Caki2 (cell line): ENCODE measurements at regions not wholly inside any gene's neighbourhood (a gene's known extent, or its start where the extent isn't known, plus 50 kb on each side); places are given as distances from the start of the nearest gene placed in this dataset.
"Not testable (repeated sequence)": the region's sequence is repeated elsewhere in the genome, so short reads cannot be mapped to it uniquely, and the experiment has no call there.

Experiments used
- DNase-seq: peaks from one replicate; pipeline ENCODE4 v3.0.0-alpha.2; 2015; ENCODE audit warnings: low read depth
- in situ Hi-C: cut with HindIII; loops from 2 replicates; pipeline ENCODE4 v1.10.0; 2016; ENCODE audit warnings: low sequenced_read_pairs, low pct_unique_long_range_greater_than_20kb, mixed read lengths

DNA sequence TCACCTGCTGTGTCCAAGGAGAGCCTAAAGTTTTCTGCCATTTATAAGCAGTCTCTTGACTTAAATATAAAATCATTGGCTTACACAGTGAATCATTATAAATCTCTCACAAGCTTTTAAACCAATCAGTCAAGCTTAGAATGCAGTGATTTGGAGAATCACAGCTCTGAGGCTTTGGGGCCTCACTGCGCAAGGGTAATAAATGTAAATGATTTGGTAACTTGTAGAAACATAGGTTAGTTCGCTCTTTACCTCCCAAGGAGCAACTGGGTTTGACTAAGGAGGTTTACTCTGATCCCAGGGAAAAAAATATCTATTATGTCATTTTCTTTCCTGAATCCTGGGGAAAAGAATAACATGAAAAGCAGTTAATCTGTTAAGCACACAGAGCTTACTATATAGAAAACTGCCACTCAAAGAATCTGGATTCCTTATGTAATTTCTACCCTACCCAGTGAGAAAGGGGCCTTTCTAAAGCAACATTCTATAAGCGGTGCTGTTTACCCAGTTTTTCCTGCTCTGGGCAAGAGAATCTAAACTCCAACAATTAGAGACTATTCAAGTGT, 128.2 kb downstream of the MZT1 start:
- DNase-seq, result no peak
- in situ Hi-C loops, result no loop called here

DNA sequence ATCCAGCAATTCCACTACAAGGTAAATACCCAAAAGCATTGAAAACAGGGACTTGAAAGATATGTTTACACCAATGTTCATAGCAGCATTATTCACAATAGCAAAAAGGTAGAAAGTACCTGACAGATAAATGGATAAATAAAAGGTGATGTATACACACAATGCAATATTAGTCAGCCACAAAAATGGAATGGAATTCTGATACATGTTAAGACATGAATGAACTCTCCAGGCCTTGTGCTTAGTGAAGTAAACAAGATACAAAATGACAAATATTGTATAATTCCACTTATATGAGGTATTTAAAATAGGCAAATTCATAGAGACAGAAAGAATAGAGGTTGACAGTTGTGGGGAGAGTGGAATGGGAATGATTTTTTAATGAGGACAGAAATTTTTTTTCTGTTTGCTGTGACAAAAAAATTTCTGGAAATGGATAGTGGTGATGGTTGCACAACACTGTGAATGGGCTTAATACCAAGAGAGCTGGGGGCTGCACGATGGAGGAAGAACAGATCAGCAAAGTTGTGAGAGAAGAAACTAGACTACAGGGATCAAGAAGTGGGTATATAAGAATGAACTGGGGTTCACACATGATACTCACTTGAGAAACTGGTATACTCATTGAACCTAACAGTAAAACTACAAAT, 137.2 kb downstream of the MZT1 start:
- in situ Hi-C loops, result no loop called here

DNA sequence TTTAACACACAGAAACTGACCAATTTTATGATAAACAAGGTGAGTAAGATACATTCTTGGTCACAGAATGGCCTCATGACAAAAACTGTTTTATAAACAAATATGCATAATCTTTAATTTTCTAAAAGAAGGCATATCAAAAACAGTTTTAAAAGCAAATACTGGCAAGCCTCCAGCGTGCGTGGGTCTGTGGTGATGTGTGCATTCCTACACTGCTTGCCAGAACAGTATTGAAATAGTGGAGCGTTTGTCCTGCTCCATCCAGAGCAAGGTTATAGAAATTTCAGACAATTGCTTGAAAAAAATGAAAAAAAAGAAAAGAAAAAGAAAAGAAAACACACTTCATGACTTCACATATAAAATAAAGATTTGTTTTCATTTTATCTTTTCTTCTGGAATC, 140.9 kb downstream of the MZT1 start:
- no peak for DNase-seq
- in situ Hi-C loops, result no loop called here

More for the DNA sequence above, 137.2 kb downstream of the MZT1 start:
- no peak for DNase-seq

DNA sequence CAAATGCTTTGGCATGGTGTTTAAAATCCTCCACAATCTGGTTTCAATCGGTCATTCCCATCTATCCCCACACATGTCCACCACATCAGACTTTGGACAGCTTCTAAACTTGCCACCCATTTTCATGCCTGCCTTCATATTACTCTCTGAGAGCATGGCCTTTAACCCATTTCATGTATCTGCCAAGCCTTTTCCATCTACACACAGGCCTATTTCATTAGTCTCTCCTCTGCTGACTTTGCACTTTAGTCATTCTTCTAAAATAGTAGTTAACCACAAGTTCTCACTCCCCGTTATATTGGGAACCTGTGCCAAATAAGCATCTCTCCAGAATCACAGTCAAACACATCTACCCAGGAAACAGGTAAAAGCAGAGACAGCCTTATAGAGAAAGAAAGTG, 142.2 kb downstream of the MZT1 start:
- DNase-seq, result no peak
- in situ Hi-C loops, result no loop called here

DNA sequence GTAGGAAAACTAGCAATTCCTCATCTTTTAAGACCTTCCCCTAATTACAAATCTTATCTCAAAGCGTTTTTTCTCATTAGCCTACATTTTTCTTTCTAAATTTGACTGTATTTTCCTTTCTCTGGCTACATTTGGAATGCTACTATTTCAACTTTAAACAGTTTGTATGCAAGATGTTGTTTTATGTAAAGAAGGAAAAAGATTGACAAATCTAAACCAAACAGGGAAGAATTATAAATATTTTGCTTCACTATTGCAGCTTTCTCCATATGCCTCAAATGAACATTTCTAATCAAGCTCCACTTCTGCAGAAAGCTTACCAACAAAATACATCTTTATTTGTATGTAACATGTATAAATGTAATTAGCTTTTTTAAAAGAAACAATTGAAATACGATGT, 156.2 kb downstream of the MZT1 start:
- DNase-seq, result no peak
- in situ Hi-C loops, result no loop called here

DNA sequence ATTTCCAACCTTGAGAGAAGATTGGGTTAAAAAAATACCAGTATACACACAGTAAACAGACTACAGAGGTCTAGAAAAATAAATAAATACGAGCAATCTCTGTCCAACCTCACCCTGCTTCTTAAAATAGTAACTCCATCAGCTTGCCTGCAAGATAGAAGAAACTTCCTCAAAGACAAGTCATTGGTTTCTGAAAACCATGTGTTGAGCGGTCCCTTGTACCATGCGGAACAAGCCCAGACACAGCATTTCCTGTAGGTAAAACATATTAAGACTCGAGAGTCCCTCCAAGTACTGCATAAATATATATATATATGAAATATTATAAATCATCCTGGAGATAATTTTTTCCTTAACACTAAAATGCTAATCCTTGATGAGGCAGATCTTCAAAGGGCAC, 157.4 kb downstream of the MZT1 start:
- DNase-seq, result no peak
- in situ Hi-C loops, result no loop called here

DNA sequence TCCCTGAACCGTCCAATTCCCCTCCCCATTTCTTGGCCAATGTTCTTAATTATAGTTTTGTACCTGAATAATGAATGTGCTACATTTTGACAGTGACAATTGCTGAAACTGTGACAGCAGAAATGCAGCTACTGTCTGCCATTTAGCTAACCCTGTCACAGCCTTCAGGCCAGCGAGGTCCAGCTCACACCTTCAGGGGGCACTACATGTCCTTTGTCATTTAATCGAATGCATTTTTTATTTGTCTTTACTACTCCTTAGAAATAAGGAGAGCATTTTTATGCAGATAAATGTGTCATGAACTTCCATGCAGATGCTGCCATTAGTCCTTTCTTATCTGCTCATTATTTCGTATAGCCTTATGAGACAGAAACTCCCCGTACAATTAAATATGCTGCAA, 159.9 kb downstream of the MZT1 start:
- in situ Hi-C loops, result no loop called here
- DNase-seq, result no peak

DNA sequence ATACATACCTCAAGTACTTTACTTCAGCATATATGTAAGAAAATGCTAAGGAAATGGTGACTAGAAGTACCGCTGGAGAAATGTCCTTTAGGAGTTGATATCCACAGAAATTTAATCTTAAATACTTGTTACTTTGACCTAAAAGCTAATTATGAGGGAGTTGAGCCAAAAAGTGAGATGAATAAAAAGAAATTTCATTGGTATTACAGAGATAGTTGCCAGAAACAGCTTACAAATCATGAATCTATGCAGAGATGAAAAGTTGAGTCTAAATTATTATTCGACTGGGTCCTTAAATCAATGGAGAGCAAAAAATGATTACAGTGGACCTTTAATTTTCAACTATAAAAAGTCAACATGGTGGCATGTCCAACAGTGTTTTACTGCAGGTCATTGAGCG, 160.9 kb downstream of the MZT1 start:
- in situ Hi-C loops, result no loop called here
- no peak for DNase-seq

DNA sequence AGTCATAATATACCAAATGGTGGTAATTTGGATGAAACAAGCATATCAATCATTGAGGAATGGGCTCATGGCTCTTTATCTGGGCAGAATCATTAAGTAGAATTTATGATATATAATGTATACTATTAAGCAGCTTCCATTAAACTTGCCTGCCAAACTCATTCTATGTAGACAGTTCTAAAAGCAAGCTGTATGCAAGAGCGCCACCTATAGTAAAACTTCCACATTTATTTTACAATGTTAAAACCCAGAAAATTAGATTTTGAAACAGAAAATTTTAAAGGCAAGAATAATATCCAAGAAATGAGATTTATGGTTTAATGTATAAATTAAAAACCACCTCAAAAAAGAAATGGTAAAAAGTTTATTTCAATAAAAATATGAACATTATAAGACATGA, 161.5 kb downstream of the MZT1 start:
- peak; percentile 3 for DNase-seq
- in situ Hi-C loops, result no loop called here

DNA sequence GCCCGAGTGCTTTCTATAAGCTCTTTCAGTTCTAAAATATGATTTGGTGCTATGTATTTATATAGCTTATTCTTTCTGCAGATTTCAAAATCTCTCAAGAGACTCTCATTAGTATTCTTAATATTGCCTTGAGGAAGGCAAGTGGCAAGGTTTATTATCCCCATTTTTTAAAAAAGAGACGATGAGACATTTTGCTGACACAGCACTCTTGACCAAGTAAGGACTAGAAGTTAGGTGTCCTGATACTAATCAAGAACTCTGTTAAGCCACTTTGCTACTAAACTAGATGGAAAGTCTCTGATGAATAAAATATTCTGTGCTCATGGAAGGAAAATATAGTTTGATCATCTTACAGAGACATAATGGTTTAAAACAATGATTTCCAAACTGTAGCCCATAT, 164.7 kb downstream of the MZT1 start:
- in situ Hi-C loops, result no loop called here

DNA sequence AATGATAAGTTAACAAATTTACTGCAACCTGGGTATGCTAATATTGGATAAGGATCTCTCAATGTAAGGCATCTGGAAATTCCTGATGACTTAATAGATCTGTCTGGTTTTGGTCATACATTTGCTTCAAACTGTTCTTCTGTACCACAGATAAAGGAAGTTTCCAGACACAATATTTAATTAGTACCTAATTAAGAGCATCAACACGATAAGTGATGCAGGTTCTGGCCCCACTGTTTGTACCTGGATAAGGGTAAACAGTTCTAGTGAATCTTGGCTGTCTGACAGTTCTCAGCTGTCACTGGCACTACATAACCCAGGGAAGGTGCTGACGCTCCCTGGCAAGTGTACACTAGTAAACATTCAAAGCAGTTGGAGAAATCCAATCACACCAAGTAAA, 165.6 kb downstream of the MZT1 start:
- DNase-seq, result no peak
- in situ Hi-C loops, result no loop called here

More for the DNA sequence above, 164.7 kb downstream of the MZT1 start:
- DNase-seq, result no peak

DNA sequence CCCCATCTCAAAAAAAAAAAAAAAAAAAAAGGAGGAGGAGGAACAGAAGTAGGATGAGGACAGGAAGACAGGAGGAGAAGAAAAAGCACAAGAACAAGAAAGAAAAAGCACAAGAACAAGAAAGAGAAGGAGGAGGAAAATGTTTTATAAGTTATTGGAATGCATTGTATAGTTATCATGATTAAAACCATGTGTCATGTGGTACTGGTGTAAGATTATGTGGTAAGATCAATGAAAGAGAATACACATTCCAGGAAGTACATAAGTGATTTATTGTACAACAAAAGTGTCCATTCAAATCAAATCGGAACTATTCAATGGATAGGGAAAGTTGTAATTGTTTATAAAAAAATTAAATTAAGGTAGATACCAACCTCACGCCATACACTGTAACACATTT, 167.7 kb downstream of the MZT1 start:
- in situ Hi-C loops, result no loop called here
- no peak for DNase-seq

DNA sequence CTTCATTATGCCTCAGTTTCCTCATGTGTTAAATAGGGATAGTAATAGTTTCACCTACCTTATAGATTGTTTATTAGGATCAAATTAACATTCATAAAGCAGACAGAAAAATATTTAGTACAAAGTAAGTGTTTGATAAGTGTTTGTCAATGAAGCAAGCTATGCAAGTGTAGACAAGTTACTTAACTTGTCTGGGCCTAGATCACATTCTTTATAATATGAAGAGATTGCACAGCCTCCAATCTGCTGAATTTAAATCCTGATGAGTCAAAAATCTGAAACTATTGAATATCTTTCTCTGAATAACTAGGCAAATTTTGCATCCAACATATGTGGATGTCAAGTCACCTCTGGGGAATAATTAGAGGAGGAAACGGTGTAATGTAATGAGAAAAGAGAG, 170.5 kb downstream of the MZT1 start:
- in situ Hi-C loops, result no loop called here
- DNase-seq, result no peak

DNA sequence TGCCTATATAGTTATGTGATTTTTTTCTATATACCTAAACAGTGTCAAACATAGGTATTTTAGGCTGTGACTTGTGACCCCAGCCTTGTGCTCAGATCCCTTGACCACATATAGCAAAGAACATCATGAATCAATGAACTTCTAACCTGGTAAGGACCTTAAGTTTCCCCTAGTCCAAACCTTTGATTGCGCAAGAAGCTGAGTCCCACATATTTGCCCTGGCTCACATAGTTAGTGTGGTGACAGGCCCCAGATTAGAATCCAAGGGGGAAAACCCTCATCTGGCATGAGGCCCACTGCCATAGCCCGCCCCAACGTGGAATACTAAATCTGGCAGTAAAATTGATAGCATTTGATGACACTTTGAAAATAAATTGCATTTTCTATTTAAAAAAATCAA, 171.8 kb downstream of the MZT1 start:
- in situ Hi-C loops, result no loop called here
- no peak for DNase-seq

DNA sequence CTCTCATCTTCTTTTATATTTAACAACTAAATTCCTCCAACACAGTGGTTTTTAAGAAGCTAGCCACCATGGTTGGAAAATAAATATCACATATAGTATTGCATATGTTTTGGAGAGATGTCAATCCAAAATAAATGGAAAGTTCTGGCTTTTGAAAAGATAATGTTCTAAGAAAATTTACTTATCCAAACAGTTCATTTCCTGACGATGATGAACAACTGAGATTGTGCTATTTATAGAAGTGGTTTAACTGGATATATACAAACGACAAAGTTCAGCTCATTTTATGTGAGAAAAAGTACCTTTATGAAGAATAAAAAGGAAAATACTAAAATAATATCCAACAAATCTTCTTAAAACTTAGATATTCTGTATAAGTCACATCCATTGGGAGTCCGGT, 174.7 kb downstream of the MZT1 start:
- DNase-seq, result no peak
- in situ Hi-C loops, result no loop called here

DNA sequence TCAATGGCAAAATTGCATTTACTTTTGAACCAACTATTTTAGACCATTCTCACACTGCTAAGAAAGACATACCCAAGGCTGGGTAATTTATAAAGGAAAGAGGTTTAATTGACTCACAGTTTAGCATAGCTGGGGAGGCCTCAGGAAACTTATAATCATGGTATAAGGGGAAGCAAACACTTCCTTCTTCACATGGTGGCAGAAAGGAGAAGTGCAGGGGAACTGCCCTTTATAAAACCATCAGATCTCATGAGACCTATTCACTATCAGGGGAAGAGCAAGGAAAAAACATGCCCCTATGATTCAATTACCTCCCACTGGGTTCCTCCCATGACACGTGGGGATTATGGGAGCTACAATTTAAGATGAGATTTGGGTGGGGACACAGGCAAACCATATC, 181.5 kb downstream of the MZT1 start:
- DNase-seq, in situ Hi-C loops: not testable (repeated sequence)

DNA sequence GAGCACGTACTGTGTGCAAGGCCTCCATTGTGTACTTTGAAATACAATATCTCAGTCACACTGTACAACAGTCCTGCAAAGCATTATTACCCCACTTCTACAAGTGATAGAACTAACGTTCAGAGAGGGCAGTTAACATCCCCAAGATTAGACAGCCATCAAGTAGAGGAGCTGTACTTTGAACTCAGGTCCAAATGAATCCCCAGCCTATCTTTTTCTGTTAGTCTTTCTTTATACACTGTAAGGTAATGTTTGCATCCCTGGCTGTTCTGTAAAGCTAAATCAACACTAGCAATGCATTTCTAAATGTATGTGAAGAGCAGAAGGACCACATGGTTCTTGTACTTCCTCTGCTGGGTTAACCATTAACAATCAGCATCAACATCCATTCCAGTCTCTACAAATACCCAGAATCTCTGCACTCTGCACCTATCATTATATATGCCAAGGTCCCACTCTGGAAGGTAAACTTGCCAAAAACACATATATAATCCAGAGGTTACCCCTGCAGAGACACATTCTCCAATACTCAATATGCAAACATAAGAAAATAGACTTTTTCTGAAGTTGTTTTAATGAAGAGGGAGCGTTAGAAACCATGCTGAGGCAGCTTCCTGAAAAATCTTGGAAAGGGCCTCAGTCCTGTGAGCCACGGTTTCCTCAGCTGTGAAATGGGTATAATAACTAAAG, 182.3 kb downstream of the MZT1 start:
- in situ Hi-C loops, result no loop called here
- no peak for DNase-seq

DNA sequence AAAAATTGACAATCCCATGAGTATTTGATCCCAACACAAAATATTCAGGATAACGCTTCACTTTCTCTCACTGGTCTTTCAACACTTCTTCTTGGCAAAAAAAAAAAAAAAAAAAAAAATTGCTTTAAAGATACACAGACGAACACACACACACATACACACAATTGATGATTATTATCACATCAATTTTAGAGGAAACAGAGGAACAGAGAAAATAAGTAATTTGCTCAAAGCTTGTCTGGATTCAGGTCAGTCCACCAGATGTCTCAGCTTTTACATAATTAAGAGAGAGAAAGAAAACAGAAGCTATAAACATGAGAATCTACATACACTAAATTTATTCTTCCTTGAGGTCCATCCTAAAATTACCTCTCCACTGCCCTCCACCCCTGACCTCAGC, 183.4 kb downstream of the MZT1 start:
- no peak for DNase-seq
- in situ Hi-C loops, result no loop called here

DNA sequence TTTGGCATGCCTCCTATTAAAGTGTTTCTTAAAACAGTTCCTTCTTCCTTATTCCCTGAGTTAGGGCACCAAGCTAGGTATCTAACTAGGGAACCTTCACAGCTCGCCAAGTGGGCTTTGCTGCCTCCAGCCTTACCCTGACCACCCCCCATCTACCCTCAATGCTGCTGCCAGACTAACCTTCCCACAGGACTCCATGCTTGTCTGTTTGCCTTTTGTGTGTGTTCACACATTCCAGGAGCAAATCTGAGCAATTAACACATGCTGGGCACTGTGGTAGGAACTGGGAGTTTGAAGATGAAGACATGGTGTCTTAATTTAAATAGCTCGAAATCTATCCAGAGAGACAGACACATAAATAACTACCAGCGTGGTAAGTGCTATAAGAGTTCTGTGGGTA, 185.2 kb downstream of the MZT1 start:
- in situ Hi-C loops, result no loop called here
- no peak for DNase-seq

DNA sequence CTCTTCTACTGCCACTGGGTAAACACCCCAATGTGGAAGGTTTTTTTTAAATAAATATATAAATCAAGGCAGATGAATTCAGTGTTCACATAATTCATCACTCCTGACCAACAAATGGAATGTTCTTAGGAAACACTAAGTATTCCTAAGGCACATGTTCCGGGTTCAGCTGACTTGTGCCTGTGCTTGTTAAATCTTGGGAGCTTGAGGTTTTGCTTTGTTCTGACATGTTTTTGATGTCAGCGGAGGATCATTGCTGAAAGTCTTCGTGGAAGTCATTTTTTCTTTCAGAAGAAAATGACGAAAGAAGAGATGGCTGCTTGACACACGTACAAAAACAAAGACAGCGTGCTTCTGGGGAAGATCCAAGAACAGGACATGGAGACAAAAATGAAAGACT, 185.8 kb downstream of the MZT1 start:
- in situ Hi-C loops, result no loop called here
- no peak for DNase-seq
